HUES6 (cell line): ENCODE measurements at regions not wholly inside any gene's neighbourhood (a gene's known extent, or its start where the extent isn't known, plus 50 kb on each side); places are given as distances from the start of the nearest gene placed in this dataset.

Experiments used
- H3K27ac ChIP-seq: 2 replicates; pipeline ENCODE4 v1.7.0; 2013; ENCODE audit warnings: low read depth, mild to moderate bottlenecking, low read length, inconsistent platforms
- H3K27me3 ChIP-seq: 2 replicates; pipeline ENCODE4 v1.6.1; 2013; ENCODE audit warnings: low read length; ENCODE audit not compliant: control insufficient read depth, insufficient read depth
- H3K36me3 ChIP-seq: 2 replicates; pipeline ENCODE4 v1.6.1; 2013; ENCODE audit warnings: low read length; ENCODE audit not compliant: control insufficient read depth, insufficient read depth
- H3K4me1 ChIP-seq: 2 replicates; pipeline ENCODE4 v1.6.1; 2013; ENCODE audit warnings: low read length; ENCODE audit not compliant: control insufficient read depth, insufficient read depth
- H3K4me3 ChIP-seq: 2 replicates; pipeline ENCODE4 v1.5.1; 2013; ENCODE audit warnings: low read depth, low read length
- H3K9ac ChIP-seq: one replicate; pipeline ENCODE4 v1.6.1; 2013; ENCODE audit warnings: mild to moderate bottlenecking, low read length
- H3K9me3 ChIP-seq: 2 replicates; pipeline ENCODE4 v1.6.1; 2013; ENCODE audit warnings: low read depth, low read length; ENCODE audit not compliant: control insufficient read depth, insufficient read depth

DNA sequence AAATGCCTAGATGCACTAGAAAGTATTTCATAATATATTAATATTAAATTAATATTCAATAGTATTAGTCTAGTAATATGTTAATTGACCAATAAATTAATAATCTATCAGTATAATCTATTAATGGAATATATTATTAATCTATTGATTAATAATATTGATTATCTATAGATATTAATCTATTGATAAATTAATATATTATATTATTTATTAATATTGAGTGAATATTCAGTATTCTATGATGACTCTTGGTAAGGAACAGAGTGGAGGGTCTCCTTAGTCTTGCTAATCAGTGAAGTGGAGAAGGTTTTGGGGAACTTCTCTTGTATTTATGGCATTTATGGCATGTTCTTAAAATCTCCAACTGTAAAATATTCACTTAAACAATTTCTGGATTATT, 679.3 kb upstream of the FLRT2 start:
- H3K36me3 ChIP-seq, result no peaks in the 10 kb centered on the region
- H3K9me3 ChIP-seq, result peaks cover 2% of the 10 kb centered on the region; the same call in 1 of the 2 replicates
- no peak overlapping the region for H3K9ac ChIP-seq
- no peaks in the 10 kb centered on the region for H3K4me1 ChIP-seq
- no peaks in the 10 kb centered on the region for H3K27me3 ChIP-seq
- no peak overlapping the region for H3K4me3 ChIP-seq
- H3K27ac ChIP-seq, result no peak overlapping the region

DNA sequence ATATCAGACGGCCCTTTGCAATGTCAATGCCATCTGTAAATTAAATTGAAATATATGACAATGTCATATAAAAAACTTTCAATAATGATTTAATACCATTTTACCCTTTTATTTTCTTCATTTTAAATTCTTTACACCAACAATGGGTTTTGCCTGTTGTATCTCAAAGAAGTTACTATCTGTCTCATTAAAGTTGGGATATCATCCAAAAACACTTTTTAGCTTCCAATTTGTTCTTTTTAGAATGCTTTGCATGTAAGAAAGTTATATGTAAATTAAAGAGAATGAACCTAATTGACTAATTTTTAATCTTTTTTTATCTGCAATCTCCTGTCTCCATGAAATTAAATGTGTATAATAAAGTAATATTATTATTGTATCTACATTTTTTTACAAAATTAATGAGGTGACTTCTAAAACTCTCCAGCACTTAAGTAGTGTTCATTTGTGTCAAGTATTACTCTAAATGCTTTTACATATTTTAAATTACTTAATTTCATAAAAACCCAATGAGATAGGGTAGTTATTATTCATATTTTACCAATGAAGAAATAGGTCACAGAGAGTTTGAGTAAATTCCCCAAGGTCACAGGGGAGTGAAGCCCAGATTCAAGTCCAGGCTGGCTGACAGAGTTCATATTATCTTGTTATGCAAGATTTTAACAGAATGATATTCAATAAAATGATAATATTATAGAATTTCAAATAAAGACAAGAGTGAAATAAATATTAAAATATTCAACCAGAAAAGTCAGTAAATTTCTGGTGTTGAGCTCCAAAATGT, 673.0 kb upstream of the FLRT2 start:
- no peaks in the 10 kb centered on the region for H3K9me3 ChIP-seq
- no peak overlapping the region for H3K27ac ChIP-seq
- H3K4me3 ChIP-seq, result no peak overlapping the region
- no peaks in the 10 kb centered on the region for H3K4me1 ChIP-seq
- H3K9ac ChIP-seq, result no peak overlapping the region
- H3K27me3 ChIP-seq, result no peaks in the 10 kb centered on the region
- no peaks in the 10 kb centered on the region for H3K36me3 ChIP-seq

DNA sequence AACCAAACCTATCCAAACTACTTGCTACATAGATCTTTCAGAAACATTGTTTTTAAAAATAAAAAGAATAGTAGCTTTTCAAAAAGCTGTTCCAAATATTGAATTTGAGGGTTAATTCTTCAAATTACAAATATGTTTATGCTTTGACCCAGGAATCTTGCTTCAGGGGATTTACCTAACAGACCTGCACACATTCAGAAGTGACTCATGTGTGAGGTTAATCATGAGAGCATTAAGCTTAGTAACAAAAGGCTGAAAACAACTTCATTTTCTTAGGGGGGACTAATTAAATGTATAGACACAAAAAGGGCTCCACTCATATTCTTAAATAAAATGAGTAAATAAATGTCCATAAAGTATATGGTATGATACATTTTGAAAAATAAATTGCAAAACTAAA, 672.4 kb upstream of the FLRT2 start:
- Histone ChIP-seq H3K4me1 (no peaks in the 10 kb centered on the region), H3K36me3 (no peaks in the 10 kb centered on the region), H3K27ac (no peak overlapping the region), H3K4me3 (no peak overlapping the region), H3K9me3 (no peaks in the 10 kb centered on the region), H3K9ac (no peak overlapping the region), H3K27me3 (no peaks in the 10 kb centered on the region)

DNA sequence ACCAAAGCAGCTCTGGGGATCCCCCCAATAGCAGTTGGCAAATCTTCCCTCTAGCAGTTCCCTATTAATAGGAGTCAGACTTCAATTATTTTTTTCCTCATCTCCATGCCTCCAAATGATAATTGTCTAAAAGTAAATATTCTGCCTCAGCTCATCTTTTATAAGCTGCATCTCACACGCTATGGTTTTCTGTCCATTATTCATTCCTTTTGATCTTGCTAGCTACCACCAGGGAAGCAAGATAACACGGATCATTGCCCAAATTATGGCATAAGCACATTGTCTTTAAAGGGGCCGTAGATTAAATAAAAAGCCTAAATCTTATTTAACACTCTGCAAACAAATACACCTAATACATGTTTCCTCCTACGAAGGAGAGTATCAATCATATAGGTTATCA, 670.8 kb upstream of the FLRT2 start:
- H3K36me3 ChIP-seq, result no peaks in the 10 kb centered on the region
- H3K9me3 ChIP-seq, result peaks cover 2% of the 10 kb centered on the region; the same call in 1 of the 2 replicates
- no peak overlapping the region for H3K4me3 ChIP-seq
- no peak overlapping the region for H3K9ac ChIP-seq
- H3K4me1 ChIP-seq, result no peaks in the 10 kb centered on the region
- no peak overlapping the region for H3K27ac ChIP-seq
- H3K27me3 ChIP-seq, result no peaks in the 10 kb centered on the region

DNA sequence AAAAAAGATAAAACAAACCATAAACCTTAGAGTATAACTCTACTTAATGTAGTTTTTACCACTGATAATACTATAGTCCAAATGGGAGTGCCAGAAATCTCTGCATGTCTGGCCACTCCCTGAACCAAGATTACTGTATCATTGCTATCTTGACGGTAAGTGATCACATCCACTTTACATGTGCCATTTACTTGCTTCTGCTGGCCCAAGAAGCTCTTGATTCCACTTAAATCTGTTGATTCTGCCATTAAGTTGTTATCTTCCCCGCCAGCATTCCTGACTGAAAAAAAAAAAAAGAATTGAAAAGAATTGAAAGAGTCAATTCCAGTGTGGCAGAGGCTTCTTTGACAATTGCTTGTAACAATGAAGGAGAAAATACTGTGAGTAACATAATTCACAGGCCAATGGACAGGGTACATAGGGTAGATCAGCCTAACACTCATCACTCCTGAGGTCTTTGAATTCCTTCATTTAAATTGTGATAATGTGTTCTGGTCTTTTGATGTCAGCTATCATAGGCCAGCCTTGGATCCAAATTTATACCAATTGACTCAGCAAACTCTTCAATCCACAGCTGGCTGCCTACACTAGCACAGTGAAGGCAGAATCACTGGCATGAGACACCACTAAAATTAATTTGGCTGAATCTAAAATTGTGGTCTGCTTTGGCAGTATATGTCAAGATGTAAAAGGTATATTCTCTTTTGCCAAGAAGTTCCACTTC, 665.2 kb upstream of the FLRT2 start:
- Histone ChIP-seq H3K27ac (no peak overlapping the region), H3K36me3 (no peaks in the 10 kb centered on the region), H3K4me3 (no peak overlapping the region), H3K27me3 (no peaks in the 10 kb centered on the region), H3K9me3 (peaks cover 2% of the 10 kb centered on the region; the same call in 1 of the 2 replicates), H3K9ac (no peak overlapping the region), H3K4me1 (no peaks in the 10 kb centered on the region)

DNA sequence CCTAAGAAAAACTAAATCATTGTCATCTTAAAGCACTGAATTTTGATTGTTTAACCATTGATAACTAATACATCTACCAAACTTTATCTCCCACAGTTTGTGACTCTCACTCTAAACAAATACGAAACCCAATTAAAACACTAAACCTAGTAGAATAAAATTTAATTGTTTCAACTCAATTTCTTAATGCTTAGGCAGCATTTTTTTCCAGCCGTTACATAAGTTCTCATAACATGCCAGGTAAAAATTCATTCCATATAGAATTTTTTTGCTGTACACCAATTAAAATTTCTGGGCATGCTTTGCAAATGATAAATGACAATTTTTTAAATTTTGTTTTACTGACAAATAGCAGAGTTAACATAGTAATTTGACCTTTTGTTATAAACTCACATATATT, 658.2 kb upstream of the FLRT2 start:
- H3K27me3 ChIP-seq, result no peaks in the 10 kb centered on the region
- no peaks in the 10 kb centered on the region for H3K4me1 ChIP-seq
- no peak overlapping the region for H3K9ac ChIP-seq
- H3K27ac ChIP-seq, result no peak overlapping the region
- no peaks in the 10 kb centered on the region for H3K9me3 ChIP-seq
- no peaks in the 10 kb centered on the region for H3K36me3 ChIP-seq
- no peak overlapping the region for H3K4me3 ChIP-seq

DNA sequence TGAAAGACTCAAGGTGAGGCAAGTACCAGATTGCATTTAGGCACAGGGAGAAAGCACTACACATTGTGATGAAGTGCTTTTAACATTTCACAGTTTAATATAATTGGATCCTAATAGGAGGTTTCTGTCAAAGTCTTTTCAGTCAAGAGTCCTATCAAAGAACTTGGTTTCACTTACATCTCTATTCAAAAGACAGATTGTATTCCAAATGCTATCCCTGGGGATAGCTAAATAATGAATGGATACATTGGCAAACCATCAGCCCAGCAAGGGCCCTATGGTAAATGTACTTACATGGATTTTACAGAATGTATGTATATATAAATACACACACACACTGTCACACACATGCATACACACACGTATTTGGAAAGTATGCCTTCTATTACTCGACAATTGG, 655.5 kb upstream of the FLRT2 start:
- Histone ChIP-seq H3K27me3 (no peaks in the 10 kb centered on the region), H3K27ac (no peak overlapping the region), H3K36me3 (no peaks in the 10 kb centered on the region), H3K4me1 (no peaks in the 10 kb centered on the region), H3K4me3 (no peak overlapping the region), H3K9ac (no peak overlapping the region), H3K9me3 (no peaks in the 10 kb centered on the region)

DNA sequence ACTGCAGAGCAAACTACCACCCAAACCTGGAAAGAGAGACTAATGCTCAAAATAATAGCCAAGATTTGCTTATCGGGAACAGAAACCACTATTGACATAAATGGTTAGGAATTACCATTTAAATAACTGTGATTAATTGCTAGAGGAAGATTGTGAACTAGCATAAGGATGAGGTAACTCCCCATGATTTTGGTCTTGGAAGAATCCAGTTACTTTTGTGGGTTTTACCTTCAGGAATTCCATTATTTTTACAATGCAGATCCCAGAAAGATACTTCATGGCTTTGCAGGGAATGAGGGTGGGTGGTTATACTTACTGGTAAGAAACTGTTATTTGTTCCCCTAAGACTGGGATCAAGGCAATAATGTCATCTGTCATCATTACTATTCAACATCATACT, 652.9 kb upstream of the FLRT2 start:
- no peaks in the 10 kb centered on the region for H3K9me3 ChIP-seq

DNA sequence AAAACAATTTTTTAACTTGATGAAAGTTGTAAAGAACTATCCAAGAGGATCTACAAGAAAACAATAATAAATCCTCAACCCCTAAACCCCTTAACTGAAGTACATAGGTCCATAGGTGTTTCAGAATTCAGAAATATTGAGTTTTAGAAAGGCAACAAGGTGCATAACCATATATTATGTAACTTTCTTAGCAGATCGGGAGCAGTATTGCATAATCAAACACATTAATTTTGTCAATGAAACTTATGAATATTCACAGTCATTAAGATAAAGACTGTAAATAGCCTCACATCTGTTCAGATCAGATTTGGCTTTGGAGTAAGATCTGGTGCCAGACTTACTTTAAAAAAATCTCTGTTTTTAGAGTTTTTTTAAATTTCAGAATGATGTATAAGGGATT, 647.1 kb upstream of the FLRT2 start:
- Histone ChIP-seq H3K9me3 (peaks cover 4% of the 10 kb centered on the region; the same call in 1 of the 2 replicates), H3K27ac (no peak overlapping the region), H3K36me3 (no peaks in the 10 kb centered on the region), H3K9ac (no peak overlapping the region), H3K4me1 (peaks cover 14% of the 10 kb centered on the region), H3K4me3 (no peak overlapping the region), H3K27me3 (no peaks in the 10 kb centered on the region)

More for the DNA sequence above, 652.9 kb upstream of the FLRT2 start:
- Histone ChIP-seq H3K27ac (no peak overlapping the region), H3K36me3 (no peaks in the 10 kb centered on the region), H3K4me1 (no peaks in the 10 kb centered on the region), H3K4me3 (no peak overlapping the region), H3K27me3 (no peaks in the 10 kb centered on the region), H3K9ac (no peak overlapping the region)

DNA sequence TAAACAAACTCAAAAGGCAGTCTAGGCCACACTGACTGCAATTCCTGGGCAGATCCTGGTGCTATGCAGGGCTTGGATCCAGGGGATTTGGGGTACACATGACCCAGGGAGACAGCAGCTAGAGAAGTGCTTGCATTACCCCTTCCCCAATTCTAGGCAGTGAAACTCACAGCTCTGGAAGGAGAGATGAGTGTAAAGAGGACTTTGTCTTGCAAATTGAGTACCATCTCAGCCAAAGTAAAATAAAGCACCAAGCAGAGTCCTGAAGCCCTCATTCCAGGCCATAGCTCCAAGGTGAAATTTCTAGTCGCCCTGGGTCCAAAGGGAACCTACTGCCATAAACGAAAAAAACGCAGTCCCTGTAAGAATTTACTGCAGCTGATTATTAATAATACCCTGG, 644.9 kb upstream of the FLRT2 start:
- no peaks in the 10 kb centered on the region for H3K27me3 ChIP-seq
- peaks cover 14% of the 10 kb centered on the region for H3K4me1 ChIP-seq
- no peak overlapping the region for H3K4me3 ChIP-seq
- H3K9me3 ChIP-seq, result peaks cover 7% of the 10 kb centered on the region; the same call in 1 of the 2 replicates
- H3K36me3 ChIP-seq, result no peaks in the 10 kb centered on the region
- H3K27ac ChIP-seq, result no peak overlapping the region
- H3K9ac ChIP-seq, result no peak overlapping the region

DNA sequence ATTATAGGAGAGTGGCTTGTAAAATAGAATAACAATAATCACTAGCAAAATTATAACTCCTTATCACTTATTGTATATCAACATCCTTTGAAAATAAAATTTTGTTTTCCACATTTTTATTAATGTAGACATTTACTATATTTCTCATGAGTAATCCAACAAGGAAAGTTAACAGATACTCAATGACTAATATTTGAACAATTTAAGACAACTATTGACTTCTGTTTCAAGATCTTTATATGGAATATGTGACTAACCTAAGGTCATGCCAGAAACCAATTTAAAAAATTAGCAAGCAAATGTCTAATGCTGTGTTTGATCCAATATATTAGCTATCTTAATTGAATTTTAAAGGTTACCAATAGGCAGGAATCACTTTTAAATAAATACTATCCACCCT, 638.5 kb upstream of the FLRT2 start:
- Histone ChIP-seq H3K27ac (no peak overlapping the region), H3K9ac (no peak overlapping the region), H3K4me1 (no peaks in the 10 kb centered on the region), H3K4me3 (no peak overlapping the region), H3K27me3 (no peaks in the 10 kb centered on the region), H3K36me3 (no peaks in the 10 kb centered on the region), H3K9me3 (peaks cover 3% of the 10 kb centered on the region; the same call in 1 of the 2 replicates)
